GM18505 (cell line): ENCODE measurements at regions not wholly inside any gene's neighbourhood (a gene's known extent, or its start where the extent isn't known, plus 50 kb on each side); places are given as distances from the start of the nearest gene placed in this dataset.
"Not testable (repeated sequence)": the region's sequence is repeated elsewhere in the genome, so short reads cannot be mapped to it uniquely, and the experiment has no call there.

Experiments used
- ATAC-seq: cut with Tn5 transposase; IDR thresholded peaks from one replicate; pipeline ENCODE4 v1.9.1; 2021; ENCODE audit not compliant: unreplicated experiment
- POLR2A ChIP-seq: IDR thresholded peaks from 4 replicates; pipeline ENCODE4 v1.6.1; 2011; ENCODE audit warnings: borderline replicate concordance; ENCODE audit not compliant: insufficient read depth, insufficient read length; ENCODE audit errors: extremely low read depth

DNA sequence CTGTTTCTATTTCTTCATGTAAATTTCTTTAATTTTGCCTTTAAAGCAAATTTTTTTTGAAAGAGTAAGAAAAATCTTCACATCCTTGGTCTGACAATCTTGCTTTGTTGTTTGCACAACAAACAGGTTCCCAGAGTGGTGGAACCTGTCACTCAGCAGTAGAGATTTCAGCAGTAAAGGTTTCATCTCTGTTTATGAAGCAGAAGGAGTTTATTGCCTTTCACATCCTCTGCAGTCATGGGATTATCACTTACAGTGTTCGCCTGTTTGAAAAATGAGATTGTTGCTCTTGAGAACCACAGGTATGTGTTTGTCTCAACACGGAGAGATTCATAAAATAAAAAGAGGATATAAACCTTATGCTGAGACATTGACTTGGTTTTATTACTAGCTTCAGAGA is 342.6 kb downstream of the IPMK start:
- TF ChIP-seq POLR2A = no peak
- ATAC-seq = no peak

GRCh38 chr10:57921140-57921539 is 346.6 kb downstream of the IPMK start:
- no peak for TF ChIP-seq POLR2A
- ATAC-seq = no peak

DNA sequence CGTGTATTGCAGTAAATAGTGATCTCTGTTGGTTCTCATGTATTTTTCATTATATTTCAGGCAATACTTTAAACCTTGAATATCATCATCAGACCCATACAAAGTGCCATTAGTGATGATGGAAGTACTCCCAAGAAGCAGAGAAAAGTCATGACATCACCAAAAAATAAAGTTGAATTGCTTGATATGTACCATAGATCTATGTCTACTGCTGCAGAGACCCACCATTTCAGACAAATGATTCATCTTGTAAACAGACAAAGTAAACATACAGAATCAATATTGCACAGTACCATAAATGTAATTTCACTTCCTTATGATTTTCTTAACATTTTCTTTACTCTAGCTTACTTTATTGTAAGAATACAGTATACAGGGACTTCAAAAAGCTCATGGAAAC is 347.8 kb downstream of the IPMK start:
- no peak for ATAC-seq
- TF ChIP-seq POLR2A = no peak

- TF ChIP-seq POLR2A = no peak
- no peak for ATAC-seq
Measured at GRCh38 chr10:57917019-57917418, 350.7 kb downstream of the IPMK start.

GRCh38 chr10:57905861-57906260 is 361.8 kb downstream of the IPMK start:
- no peak for TF ChIP-seq POLR2A
- ATAC-seq = no peak

DNA sequence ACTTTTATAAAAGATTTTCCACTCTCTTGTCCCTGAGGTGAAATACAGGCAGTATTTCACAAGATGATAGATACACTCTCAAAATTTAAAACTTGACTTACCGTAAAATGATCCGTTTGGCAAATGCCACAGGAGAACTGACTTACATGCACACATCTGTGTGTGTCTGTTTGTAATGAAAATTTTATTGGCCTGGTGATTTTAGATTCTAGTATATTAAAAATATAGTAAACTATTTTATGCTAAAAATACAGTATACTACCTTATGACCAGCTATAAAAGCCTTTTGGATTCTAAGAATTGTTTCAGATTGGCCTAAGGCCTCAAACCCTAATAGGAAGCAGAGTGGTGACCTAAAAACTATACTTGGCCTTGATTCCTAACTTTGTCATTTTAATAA is 362.7 kb downstream of the IPMK start:
- no peak for TF ChIP-seq POLR2A
- no peak for ATAC-seq

- TF ChIP-seq POLR2A = no peak
Measured at GRCh38 chr10:57898231-57898630, 369.5 kb downstream of the IPMK start.

GRCh38 chr10:57897611-57898010 is 370.1 kb downstream of the IPMK start:
- TF ChIP-seq POLR2A = no peak
- ATAC-seq = no peak

More at GRCh38 chr10:57898231-57898630, 369.5 kb downstream of the IPMK start:
- ATAC-seq = no peak

DNA sequence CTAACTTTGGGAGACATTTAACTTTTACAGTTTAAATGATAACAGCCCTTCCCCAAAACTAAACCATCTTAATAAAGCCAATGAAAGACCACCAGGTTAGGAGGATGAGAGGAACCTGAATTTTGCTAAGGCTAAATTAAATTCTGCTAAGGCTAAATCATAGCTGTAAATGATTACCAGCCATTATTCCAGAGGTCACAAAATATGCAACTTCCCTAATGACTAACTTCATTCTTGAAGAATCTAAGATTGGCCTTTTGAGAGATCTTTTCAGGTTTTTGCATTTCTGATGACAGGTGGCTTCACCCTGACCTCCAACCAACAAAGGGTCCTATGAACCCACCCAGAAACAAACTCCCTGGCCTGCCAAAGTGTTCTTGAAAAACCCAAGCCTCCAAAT is 373.3 kb downstream of the IPMK start:
- no peak for TF ChIP-seq POLR2A
- no peak for ATAC-seq

- ATAC-seq = no peak
- TF ChIP-seq POLR2A = no peak
Measured at GRCh38 chr10:57891201-57892006, 376.3 kb downstream of the IPMK start.

- no peak for TF ChIP-seq POLR2A
- no peak for ATAC-seq
Measured at GRCh38 chr10:57890691-57891090, 377.0 kb downstream of the IPMK start.

DNA sequence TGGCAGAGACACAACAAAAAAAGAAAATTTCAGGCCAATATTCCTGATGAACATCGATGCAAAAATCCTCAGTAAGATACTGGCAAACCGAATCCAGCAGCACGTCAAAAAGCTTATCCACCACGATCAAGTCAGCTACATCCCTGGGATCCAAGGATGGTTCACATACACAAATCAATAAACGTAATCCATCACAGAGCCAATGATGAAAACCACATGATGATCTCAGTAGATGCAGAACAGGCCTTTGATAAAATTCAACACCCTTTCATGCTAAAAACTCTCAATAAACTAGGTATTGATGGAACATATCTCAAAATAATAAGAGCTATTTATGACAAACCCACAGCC is 382.1 kb downstream of the IPMK start:
- not testable (repeated sequence) for ATAC-seq

DNA sequence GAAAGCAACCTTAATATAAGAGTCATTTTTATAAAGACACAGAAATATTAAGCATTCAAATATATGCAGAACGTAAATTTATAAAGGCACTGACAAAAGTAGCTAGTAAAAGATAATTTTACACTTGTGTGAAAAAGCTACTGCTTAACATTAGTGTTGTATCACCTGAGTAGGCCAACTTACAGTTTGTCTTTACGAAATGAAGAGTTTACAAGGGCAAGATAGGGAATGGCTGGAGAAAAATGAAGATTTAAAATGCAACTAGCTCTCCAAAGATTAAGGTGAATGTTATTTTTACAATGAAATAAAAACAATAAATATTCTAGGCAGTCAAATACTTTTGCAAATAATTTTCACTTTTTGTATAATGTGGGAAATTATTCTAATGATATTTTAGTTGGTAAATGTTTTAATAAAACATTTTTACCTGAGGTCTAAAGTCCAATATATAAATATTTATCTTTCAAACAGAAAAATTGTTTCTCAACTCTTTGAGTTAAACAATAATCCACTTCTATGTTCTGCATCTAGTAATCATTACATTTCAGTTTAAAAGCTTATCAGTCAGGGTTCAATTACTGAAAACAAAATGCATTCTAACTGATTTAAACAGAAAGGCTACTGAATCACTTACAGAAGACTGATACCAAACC is 382.6 kb downstream of the IPMK start:
- no peak for ATAC-seq
- no peak for TF ChIP-seq POLR2A

DNA sequence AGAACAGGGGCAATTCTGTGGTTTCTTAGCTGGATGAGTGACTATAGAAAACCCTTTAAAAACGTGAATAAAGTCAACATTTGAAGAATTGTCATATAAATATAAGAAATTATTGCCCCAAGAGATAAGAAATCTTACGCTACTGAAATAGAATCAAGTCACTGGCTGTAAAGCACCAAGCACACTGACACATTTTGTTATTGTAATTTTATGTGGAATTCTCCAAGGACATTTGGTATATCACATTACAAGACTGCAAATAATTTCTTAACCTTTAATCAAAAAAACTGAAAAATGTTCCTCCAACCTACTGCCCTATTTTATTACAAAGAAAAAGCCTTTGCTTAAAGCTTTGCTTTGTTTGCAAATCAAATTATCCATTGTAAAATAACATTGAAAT is 383.3 kb downstream of the IPMK start:
- ATAC-seq = no peak

DNA sequence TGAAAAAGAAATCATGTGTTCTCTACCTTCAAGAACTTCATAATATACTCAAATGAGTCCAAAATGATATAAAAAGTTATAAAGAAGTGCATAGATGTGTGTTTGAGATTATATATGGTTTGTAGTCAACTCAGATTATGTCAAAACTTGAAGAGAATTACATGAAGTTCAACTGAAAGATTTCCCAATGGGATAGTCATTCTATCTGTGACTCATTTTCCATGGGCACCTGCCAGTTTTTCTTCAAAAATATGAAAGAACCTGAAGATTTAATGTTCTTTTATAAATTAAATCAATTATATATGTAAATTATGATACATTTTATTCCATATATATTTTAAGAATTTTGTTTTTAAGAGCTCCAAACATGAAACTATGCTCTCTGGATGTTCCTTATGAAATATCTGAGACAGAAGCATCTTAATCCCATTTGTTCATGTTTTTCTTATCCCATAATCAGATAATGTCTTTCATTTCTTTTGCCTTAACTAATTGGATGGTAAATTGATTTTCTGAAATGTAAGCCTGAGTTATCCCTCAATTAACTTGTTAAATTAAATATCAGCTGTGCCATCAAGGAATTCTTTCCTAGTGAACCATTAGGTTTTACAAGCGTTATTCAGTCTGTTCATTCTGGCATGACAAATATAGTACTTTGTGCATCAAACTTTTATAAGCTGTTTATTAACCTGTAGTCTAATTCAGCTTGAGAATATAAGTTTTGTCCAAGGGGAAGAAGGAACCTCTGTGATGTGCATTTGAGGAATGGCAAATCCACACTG is 387.1 kb downstream of the IPMK start:
- TF ChIP-seq POLR2A = no peak
- no peak for ATAC-seq

More for the DNA sequence above, 383.3 kb downstream of the IPMK start:
- TF ChIP-seq POLR2A = no peak

DNA sequence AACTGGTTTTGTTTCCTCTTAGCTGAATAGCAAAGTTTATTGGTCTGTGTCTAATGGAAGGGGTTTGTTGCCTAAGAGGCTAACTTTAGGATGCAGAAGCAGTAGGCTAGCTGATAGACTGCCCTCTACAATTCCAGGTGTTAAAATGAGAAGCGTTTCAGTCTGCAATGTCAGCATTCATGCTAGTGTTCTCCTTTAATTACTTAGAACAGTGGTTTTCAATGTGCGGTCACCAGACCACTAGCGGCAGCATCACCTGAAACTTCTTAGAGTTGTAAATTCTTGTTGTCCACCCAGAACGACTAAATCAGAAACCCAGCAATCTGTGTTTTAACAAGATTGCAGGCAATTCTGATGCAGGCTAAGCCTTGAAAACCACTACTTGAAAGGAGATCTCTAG is 392.9 kb downstream of the IPMK start:
- TF ChIP-seq POLR2A = no peak
- no peak for ATAC-seq
